GM12878 (cell line): ENCODE measurements at regions not wholly inside any gene's neighbourhood (a gene's known extent, or its start where the extent isn't known, plus 50 kb on each side); places are given as distances from the start of the nearest gene placed in this dataset.

Experiments
- ATAC-seq: fragments of 200-7000 bp; cut with Tn5 transposase; 3 replicates; pipeline ENCODE4 v1.9.1; 2020; ENCODE audit warnings: mild to moderate bottlenecking, moderate library complexity
- BruUV-seq: library from RNA; stranded (reverse); fragments of 400-500 nt; replicated peaks from 2 replicates; lab custom pipeline; 2021; lab: Mats Ljungman, UMichigan
- CTCF ChIA-PET: fragments of 300-600 bp; sonication (Branson Sonifier 250); formaldehyde crosslinking; extraction: SDS; loops from one replicate; lab custom pipeline; 2021; ENCODE audit warnings: inconsistent platforms; lab: Yijun Ruan, JAX
- POLR2A ChIA-PET: fragments of 350-600 bp; formaldehyde crosslinking; extraction: SDS; loops from one replicate; lab custom pipeline; 2021; ENCODE audit warnings: inconsistent platforms; lab: Charles Lee
- RAD21 ChIA-PET: fragments of 300-600 bp; sonication (Branson Sonifier 250); formaldehyde crosslinking; loops from one replicate; lab custom pipeline; 2023; ENCODE audit warnings: antibody characterized with exemption; ENCODE audit not compliant: unreplicated experiment; lab: Charles Lee
- SMC1A ChIA-PET: fragments of 300-600 bp; sonication (Branson Sonifier 250); formaldehyde crosslinking; loops from one replicate; lab custom pipeline; 2023; ENCODE audit not compliant: unreplicated experiment, uncharacterized antibody; lab: Charles Lee
- DNase-seq: peaks from one replicate; pipeline ENCODE4 v3.0.0-alpha.2; 2011; ENCODE audit warnings: low read depth, low spot score
- FAIRE-seq: peaks from 3 replicates; lab custom pipeline; 2011; peaks lifted over from hg19 to GRCh38; lab: Jason Lieb, UNC
- H2AFZ ChIP-seq: 2 replicates; pipeline ENCODE4 v1.6.0; 2011; ENCODE audit warnings: low read depth, low read length, control low read depth; ENCODE audit not compliant: control insufficient read depth
- H3K27ac ChIP-seq: 2 replicates; pipeline ENCODE4 v1.5.1; 2011; ENCODE audit warnings: control low read depth; ENCODE audit not compliant: control insufficient read depth, insufficient read depth
- H3K27me3 ChIP-seq, 2 experiments: replicated peaks in 1 of 2; 2 replicates each; pipeline versions ENCODE4 v1.6.0 to v1.6.1; 2011; ENCODE audit warnings: low read length in 1 of 2; ENCODE audit not compliant: control insufficient read depth in 2 of 2, insufficient read depth in 2 of 2
- H3K36me3 ChIP-seq, 2 experiments: 2 replicates each; pipeline ENCODE4 v1.5.1; 2011; ENCODE audit warnings: low read length in 1 of 2; ENCODE audit not compliant: control insufficient read depth in 2 of 2, insufficient read depth in 2 of 2
- H3K4me1 ChIP-seq: 2 replicates; pipeline ENCODE4 v1.6.1; 2011; ENCODE audit warnings: mild to moderate bottlenecking, low read length, moderate library complexity, mixed read lengths; ENCODE audit not compliant: control insufficient read depth, insufficient read depth
- H3K4me2 ChIP-seq: 2 replicates; pipeline ENCODE4 v1.6.0; 2011; ENCODE audit warnings: control low read depth; ENCODE audit not compliant: control insufficient read depth, insufficient read depth
- H3K4me3 ChIP-seq: fragments of 200-600 bp; sonication (generic); 2 replicates; pipeline ENCODE4 v1.5.1; 2016
- H3K79me2 ChIP-seq: 2 replicates; pipeline ENCODE4 v1.6.0; 2011; ENCODE audit warnings: low read length; ENCODE audit not compliant: control insufficient read depth, insufficient read depth
- H3K9ac ChIP-seq: 2 replicates; pipeline ENCODE4 v1.8.0; 2011; ENCODE audit warnings: low read length, control low read depth, mixed read lengths; ENCODE audit not compliant: control insufficient read depth, insufficient read depth
- H3K9me3 ChIP-seq: replicated peaks from 3 replicates; pipeline ENCODE4 v1.5.1; 2011; ENCODE audit warnings: mild to moderate bottlenecking, low read length; ENCODE audit not compliant: control insufficient read depth, insufficient read depth
- H4K20me1 ChIP-seq: 2 replicates; pipeline ENCODE4 v1.6.0; 2011; ENCODE audit not compliant: control insufficient read depth, insufficient read depth
- ATF3 ChIP-seq: IDR thresholded peaks from 2 replicates; pipeline ENCODE4 v1.6.1; 2011; ENCODE audit warnings: low read depth, mild to moderate bottlenecking, low read length, moderate library complexity, borderline replicate concordance; ENCODE audit errors: extremely low read depth
- BHLHE40 ChIP-seq, 2 experiments: fragments of 450-650 bp in 1 of 2; IDR thresholded peaks; 2 replicates each; pipeline ENCODE4 v1.6.1; 2011 to 2017; ENCODE audit warnings: low read depth in 2 of 2, borderline replicate concordance in 1 of 2, improper control_type of control experiment in 1 of 2, low read length in 1 of 2, mild to moderate bottlenecking in 1 of 2
- HCFC1 ChIP-seq: fragments of 150-350 bp; IDR thresholded peaks from 2 replicates; pipeline ENCODE4 v1.6.1; 2014; ENCODE audit warnings: low read length
- HDAC6 ChIP-seq: fragments of 200-600 bp; sonication (generic); IDR thresholded peaks from one replicate; pipeline ENCODE4 v1.8.0; 2017; ENCODE audit warnings: antibody characterized with exemption; ENCODE audit not compliant: unreplicated experiment
- JUNB ChIP-seq: IDR thresholded peaks from 2 replicates; pipeline ENCODE4 v1.6.1; 2016; ENCODE audit warnings: antibody characterized with exemption, mild to moderate bottlenecking
- KDM1A ChIP-seq: fragments of 200-600 bp; sonication (generic); IDR thresholded peaks from 2 replicates; pipeline ENCODE4 v1.6.1; 2016; ENCODE audit warnings: borderline replicate concordance
- LARP7 ChIP-seq: fragments of 450-650 bp; IDR thresholded peaks from 2 replicates; pipeline ENCODE4 v1.6.1; 2017; ENCODE audit warnings: mild to moderate bottlenecking
- MEF2B ChIP-seq: fragments of 450-650 bp; IDR thresholded peaks from 2 replicates; pipeline ENCODE4 v1.6.1; 2018; ENCODE audit warnings: mild to moderate bottlenecking, moderate library complexity; ENCODE audit not compliant: partially characterized antibody, poor library complexity, severe bottlenecking
- NFYA ChIP-seq: IDR thresholded peaks from 2 replicates; pipeline ENCODE4 v1.6.1; 2011; ENCODE audit warnings: low read depth, mild to moderate bottlenecking, low read length, improper control_type of control experiment, borderline replicate concordance
- NKRF ChIP-seq: fragments of 450-650 bp; conservative IDR thresholded peaks from 2 replicates; pipeline ENCODE4 v1.6.1; 2017; ENCODE audit warnings: mild to moderate bottlenecking, moderate library complexity
- NR2C1 ChIP-seq: fragments of 450-650 bp; IDR thresholded peaks from 2 replicates; pipeline ENCODE4 v1.6.1; 2017; ENCODE audit warnings: antibody characterized with exemption, mild to moderate bottlenecking, moderate library complexity
- RELA ChIP-seq: fragments of 450-650 bp; IDR thresholded peaks from 2 replicates; pipeline ENCODE4 v1.8.0; 2014; ENCODE audit warnings: borderline replicate concordance; ENCODE audit not compliant: partially characterized antibody
- SMAD1 ChIP-seq: fragments of 450-650 bp; IDR thresholded peaks from 2 replicates; pipeline ENCODE4 v1.6.1; 2018; ENCODE audit warnings: mild to moderate bottlenecking, low read depth; ENCODE audit not compliant: partially characterized antibody
- SUZ12 ChIP-seq: fragments of 200-600 bp; sonication (generic); IDR thresholded peaks from one replicate; pipeline ENCODE4 v1.6.1; 2018; ENCODE audit warnings: antibody characterized with exemption, mild to moderate bottlenecking; ENCODE audit not compliant: unreplicated experiment
- WRNIP1 ChIP-seq: IDR thresholded peaks from 2 replicates; pipeline ENCODE4 v1.6.1; 2011; ENCODE audit warnings: low read depth, low read length, improper control_type of control experiment, borderline replicate concordance
- ZBED1 ChIP-seq: IDR thresholded peaks from 2 replicates; pipeline ENCODE4 v1.6.1; 2016; ENCODE audit warnings: borderline replicate concordance
- WGBS: methylation state at CpG from one replicate; pipeline ENCODE4 v1.1.6; 2016; ENCODE audit warnings: low lambda C conversion rate; ENCODE audit not compliant: insufficient replicate concordance, insufficient coverage; ENCODE audit errors: missing lambda C conversion rate; 5-methylcytosine and 5-hydroxymethylcytosine counted together
- in situ Hi-C: fragments of 300-500 bp; cut with MboI; formaldehyde crosslinking; loops from 9 replicates; pipeline ENCODE4 v1.14.3; 2018; ENCODE audit warnings: mixed read lengths
- intact Hi-C: fragments of 100-400 bp; cut with micrococcal nuclease; formaldehyde crosslinking; loops from one replicate; pipeline ENCODE4 v1.14.2; 2022; ENCODE audit not compliant: unreplicated experiment

- SMC1A ChIA-PET = no interaction called here
- intact Hi-C loops = no loop called here
- H3K9ac ChIP-seq = no peak overlapping the region
- no peak overlapping the region for H3K4me2 ChIP-seq
- H4K20me1 ChIP-seq = no peaks in the 10 kb centered on the region
- ATAC-seq = no peak
- no peak overlapping the region for H3K27ac ChIP-seq
- no peak overlapping the region for H3K4me3 ChIP-seq
- CTCF ChIA-PET = no interaction called here
- DNase-seq = no peak
- no peaks in the 10 kb centered on the region for H3K9me3 ChIP-seq
- RAD21 ChIA-PET = no interaction called here
- H3K27me3 ChIP-seq = no peaks in the 10 kb centered on the region
- TF ChIP-seq SMAD1 (no peak), LARP7 (no peak), RELA (no peak), ZBED1 (no peak), JUNB (no peak), SUZ12 (no peak), NR2C1 (no peak), NFYA (no peak)
- WGBS = 86% methylated on average over 2 of the region's 2 CpGs
- POLR2A ChIA-PET = no interaction called here
- BruUV-seq = no TSS peak
- in situ Hi-C loops = no loop called here
- H2AFZ ChIP-seq = no peak overlapping the region
- no peak for FAIRE-seq
- no peaks in the 10 kb centered on the region for H3K79me2 ChIP-seq
- H3K36me3 ChIP-seq = no peaks in the 10 kb centered on the region
- no peaks in the 10 kb centered on the region for H3K4me1 ChIP-seq
Measured at GRCh38 chr9:7336356-7337065, 463.1 kb downstream of the DMAC1 start.

DNA sequence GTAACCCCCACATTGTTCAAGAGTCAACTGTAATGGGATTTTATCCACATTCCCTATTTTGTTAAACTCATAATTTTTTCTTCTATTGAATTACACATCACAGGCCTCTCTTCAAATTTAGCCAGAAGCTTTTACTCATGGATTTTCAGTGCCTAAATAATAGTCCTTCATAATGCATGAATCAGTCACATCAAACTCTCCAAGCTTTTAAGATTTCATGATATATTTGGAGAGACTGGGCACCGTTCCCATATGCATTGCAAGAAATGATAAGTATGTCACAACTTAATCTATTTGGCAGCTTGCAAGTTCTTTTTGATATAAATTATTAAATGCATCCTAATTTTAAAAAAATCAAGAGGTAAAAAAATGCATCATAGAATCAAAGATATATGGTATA, 465.9 kb downstream of the DMAC1 start:
- BruUV-seq = no TSS peak
- RAD21 ChIA-PET = no interaction called here
- CTCF ChIA-PET = interaction anchor here (1.5 kb wide), 1 partner anchor 23 kb away, joined by 3 read pairs; no protein-coding TSS in a partner anchor
- TF ChIP-seq ATF3 (no peak), MEF2B (no peak), NKRF (no peak), BHLHE40 (IDR thresholded peaks at IDR 0.05; ENCODE audit: borderline replicate concordance in 1 of 2, low read depth in 2 of 2, low read length in 1 of 2) (no peak), WRNIP1 (no peak), HCFC1 (no peak), HDAC6 (no peak), KDM1A (no peak)

More for the DNA sequence above, 465.9 kb downstream of the DMAC1 start:
- Histone ChIP-seq H2AFZ (no peak overlapping the region), H3K9ac (no peak overlapping the region), H3K36me3 (no peaks in the 10 kb centered on the region), H4K20me1 (no peaks in the 10 kb centered on the region), H3K27me3 (no peaks in the 10 kb centered on the region; a peak in 1 of 4 replicates), H3K4me3 (no peak overlapping the region), H3K9me3 (no peaks in the 10 kb centered on the region), H3K4me2 (no peak overlapping the region), H3K4me1 (no peaks in the 10 kb centered on the region), H3K27ac (no peak overlapping the region), H3K79me2 (no peaks in the 10 kb centered on the region)
- in situ Hi-C loops (no loop called here), intact Hi-C loops (no loop called here)
- ChIA-PET POLR2A (interaction anchor here (0.6 kb wide), 1 partner anchor 93 kb away, joined by 4 read pairs; no protein-coding TSS in a partner anchor), SMC1A (no interaction called here)
- ATAC-seq (no peak), DNase-seq (no peak), FAIRE-seq (no peak)
- WGBS = 3% methylated on average over 1 of the region's 1 CpG
